A549 (cell line): ENCODE measurements at regions not wholly inside any gene's neighbourhood (a gene's known extent, or its start where the extent isn't known, plus 50 kb on each side); places are given as distances from the start of the nearest gene placed in this dataset.

ENCODE experiments used
- ATAC-seq, 2 experiments: fragments of 200-7000 bp in 1 of 2; fragments of >200 bp in 1 of 2; cut with Nextera tagmentation in 1 of 2; cut with Tn5 transposase in 1 of 2; 3 replicates each; pipeline versions ENCODE4 v1.8.0 to v1.9.1; 2018 to 2020; ENCODE audit warnings: mild to moderate bottlenecking in 1 of 2, moderate library complexity in 1 of 2
- CTCF ChIA-PET: fragments of 300-600 bp; sonication (Branson Sonifier 250); formaldehyde crosslinking; extraction: SDS; loops from one replicate; lab custom pipeline; 2021; ENCODE audit warnings: antibody characterized with exemption, inconsistent platforms; lab: Yijun Ruan, JAX
- POLR2A ChIA-PET: fragments of 350-600 bp; formaldehyde crosslinking; extraction: SDS; loops from one replicate; lab custom pipeline; 2021; ENCODE audit warnings: antibody characterized with exemption, inconsistent platforms; lab: Yijun Ruan, JAX
- DNase-seq, 2 experiments: peaks; one replicate each; pipeline versions ENCODE4 v3.0.0 to v3.0.0-alpha.2; 2011 to 2016; ENCODE audit warnings: low read depth in 1 of 2, low spot score in 1 of 2
- FAIRE-seq: peaks from 2 replicates; lab custom pipeline; 2011; peaks lifted over from hg19 to GRCh38; lab: Jason Lieb, UNC
- H3K27ac ChIP-seq, 2 experiments: fragments of >200 bp; sonication (Bioruptor Twin); formaldehyde crosslinking; 3 replicates each; pipeline ENCODE4 v1.5.1; 2016 to 2017
- H3K4me1 ChIP-seq: fragments of >200 bp; sonication (Bioruptor Twin); formaldehyde crosslinking; 3 replicates; pipeline ENCODE4 v1.6.1; 2016
- H3K4me2 ChIP-seq: fragments of >200 bp; sonication (Bioruptor Twin); formaldehyde crosslinking; 3 replicates; pipeline ENCODE4 v1.6.1; 2016
- H3K4me3 ChIP-seq: fragments of >200 bp; sonication (Bioruptor Twin); formaldehyde crosslinking; 3 replicates; pipeline ENCODE4 v1.5.1; 2016
- H3K9me3 ChIP-seq: fragments of >200 bp; sonication (Bioruptor Twin); formaldehyde crosslinking; 3 replicates; pipeline ENCODE4 v1.6.1; 2016
- ATOH8 ChIP-seq: fragments of 250-450 bp; sonication (Bioruptor Pico); IDR thresholded peaks from 2 replicates; pipeline ENCODE4 v1.5.0; 2020; ENCODE audit warnings: low read depth, mild to moderate bottlenecking, moderate library complexity
- CBX2 ChIP-seq: fragments of 200-600 bp; sonication (generic); IDR thresholded peaks from 2 replicates; pipeline ENCODE4 v1.6.1; 2016; ENCODE audit warnings: low read depth, mild to moderate bottlenecking, borderline replicate concordance
- CBX8 ChIP-seq: fragments of 200-600 bp; sonication (generic); IDR thresholded peaks from 2 replicates; pipeline ENCODE4 v1.6.1; 2016
- CHD2 ChIP-seq: fragments of 150-350 bp; IDR thresholded peaks from 2 replicates; pipeline ENCODE4 v1.6.1; 2014; ENCODE audit warnings: low read length; ENCODE audit not compliant: partially characterized antibody
- EHMT2 ChIP-seq: fragments of 200-600 bp; sonication (generic); IDR thresholded peaks from 2 replicates; pipeline ENCODE4 v1.6.1; 2016; ENCODE audit warnings: antibody characterized with exemption, low read depth, mild to moderate bottlenecking, moderate library complexity
- ESRRA ChIP-seq: fragments of 150-350 bp; IDR thresholded peaks from 2 replicates; pipeline ENCODE4 v1.6.1; 2014; ENCODE audit warnings: mild to moderate bottlenecking, low read length, borderline replicate concordance
- FOSB ChIP-seq: fragments of 250-450 bp; sonication (Bioruptor Pico); IDR thresholded peaks from 2 replicates; pipeline ENCODE4 v1.5.0; 2020; ENCODE audit warnings: mild to moderate bottlenecking, moderate library complexity
- FOXS1 ChIP-seq: fragments of 250-450 bp; sonication (Bioruptor Pico); IDR thresholded peaks from 2 replicates; pipeline ENCODE4 v1.5.0; 2020; ENCODE audit warnings: mild to moderate bottlenecking, moderate library complexity
- HES2 ChIP-seq: fragments of >200 bp; sonication (Bioruptor Twin); formaldehyde crosslinking; IDR thresholded peaks from 2 replicates; pipeline ENCODE4 v1.6.1; 2016
- HEYL ChIP-seq: fragments of 250-450 bp; sonication (Bioruptor Pico); IDR thresholded peaks from 2 replicates; pipeline ENCODE4 v1.8.0; 2021; ENCODE audit warnings: mild to moderate bottlenecking, moderate library complexity
- HOXA7 ChIP-seq: fragments of 250-450 bp; sonication (Bioruptor Pico); IDR thresholded peaks from 2 replicates; pipeline ENCODE4 v1.5.0; 2020; ENCODE audit warnings: mild to moderate bottlenecking, moderate library complexity
- KDM5A ChIP-seq: fragments of 200-600 bp; sonication (generic); IDR thresholded peaks from 2 replicates; pipeline ENCODE4 v1.6.1; 2016; ENCODE audit warnings: antibody characterized with exemption, mild to moderate bottlenecking
- MAFK ChIP-seq: fragments of 450-650 bp; IDR thresholded peaks from 2 replicates; pipeline ENCODE4 v1.6.1; 2014; ENCODE audit not compliant: partially characterized antibody
- MAZ ChIP-seq: fragments of 150-350 bp; IDR thresholded peaks from 2 replicates; pipeline ENCODE4 v1.6.1; 2014; ENCODE audit warnings: antibody characterized with exemption, low read depth, low read length, borderline replicate concordance
- NFE2L2 ChIP-seq: fragments of 150-350 bp; conservative IDR thresholded peaks from 2 replicates; pipeline ENCODE4 v1.6.1; 2014; ENCODE audit warnings: low read length
- NPAS2 ChIP-seq: fragments of 250-450 bp; sonication (Bioruptor Pico); IDR thresholded peaks from 2 replicates; pipeline ENCODE4 v1.8.0; 2022; ENCODE audit warnings: mild to moderate bottlenecking, moderate library complexity, borderline replicate concordance
- NR3C1 ChIP-seq: fragments of >200 bp; sonication (Bioruptor Twin); formaldehyde crosslinking; IDR thresholded peaks from 3 replicates; pipeline ENCODE4 v1.6.1; 2017
- RAD21 ChIP-seq, 2 experiments: fragments of >200 bp in 1 of 2; sonication (Bioruptor Twin) in 1 of 2; formaldehyde crosslinking in 1 of 2; IDR thresholded peaks in 1 of 2; conservative IDR thresholded peaks in 1 of 2; 2 replicates in 1 of 2; 3 replicates in 1 of 2; pipeline ENCODE4 v1.6.1; 2012 to 2018; ENCODE audit warnings: inconsistent platforms in 1 of 2
- RARB ChIP-seq: fragments of 250-450 bp; sonication (Bioruptor Pico); IDR thresholded peaks from 2 replicates; pipeline ENCODE4 v1.8.0; 2021; ENCODE audit warnings: mild to moderate bottlenecking, moderate library complexity
- RCOR1 ChIP-seq: fragments of 150-350 bp; IDR thresholded peaks from 2 replicates; pipeline ENCODE4 v1.6.1; 2014; ENCODE audit warnings: antibody characterized with exemption, low read length, low read depth
- RFX5 ChIP-seq: fragments of 450-650 bp; IDR thresholded peaks from 2 replicates; pipeline ENCODE4 v1.7.1; 2014; ENCODE audit warnings: antibody characterized with exemption, mild to moderate bottlenecking, moderate library complexity
- SREBF2 ChIP-seq: fragments of 450-650 bp; IDR thresholded peaks from 2 replicates; pipeline ENCODE4 v1.6.1; 2014; ENCODE audit warnings: mild to moderate bottlenecking, moderate library complexity
- ZC3H11A ChIP-seq: fragments of 450-650 bp; IDR thresholded peaks from 2 replicates; pipeline ENCODE4 v1.6.1; 2014; ENCODE audit warnings: antibody characterized with exemption, mild to moderate bottlenecking
- ZSCAN20 ChIP-seq: fragments of 250-450 bp; sonication (Bioruptor Pico); IDR thresholded peaks from 2 replicates; pipeline ENCODE4 v1.8.0; 2022; ENCODE audit warnings: mild to moderate bottlenecking, moderate library complexity
- WGBS: methylation state at CpG from one replicate; pipeline ENCODE4 v1.1.6; 2017; ENCODE audit errors: missing lambda C conversion rate; 5-methylcytosine and 5-hydroxymethylcytosine counted together
- TF ChIP-seq, protein P1 (sequence below): fragments of 250-450 bp; sonication (Bioruptor Pico); IDR thresholded peaks from 2 replicates; pipeline ENCODE4 v1.5.0; 2021; ENCODE audit warnings: mild to moderate bottlenecking, moderate library complexity, borderline replicate concordance

- FAIRE-seq (no peak), DNase-seq (no peak), ATAC-seq (no peak)
- Histone ChIP-seq H3K27ac (no peak overlapping the region), H3K4me2 (no peak overlapping the region), H3K4me3 (no peak overlapping the region), H3K9me3 (no peaks in the 10 kb centered on the region), H3K4me1 (peaks cover 15% of the 10 kb centered on the region)
- TF ChIP-seq HOXA7 (CRISPR knock-in tag) (no peak), HEYL (no peak), EHMT2 (no peak), NFE2L2 (no peak), ZC3H11A (no peak), ZSCAN20 (CRISPR knock-in tag) (no peak), NPAS2 (no peak), FOXS1 (CRISPR knock-in tag) (no peak), RFX5 (no peak), ESRRA (no peak)
- ChIA-PET CTCF (no interaction called here), POLR2A (no interaction called here)
- 73% methylated on average over 12 of the region's 13 CpGs for WGBS
Measured at GRCh38 chr21:38903690-38904139, 98.0 kb downstream of the ETS2 start.

- no peak for FAIRE-seq
- H3K4me1 ChIP-seq: peaks cover 14% of the 10 kb centered on the region
- no peak overlapping the region for H3K27ac ChIP-seq
- CTCF ChIA-PET: no interaction called here
- TF ChIP-seq RAD21 (conservative IDR thresholded peaks at IDR 0.05 in 1 of 2, IDR thresholded peaks at IDR 0.05 in 1 of 2) (no peak), ATOH8 (CRISPR knock-in tag) (no peak), FOXS1 (CRISPR knock-in tag) (no peak), MAFK (no peak), KDM5A (no peak), RARB (CRISPR knock-in tag) (no peak), CHD2 (no peak), ZC3H11A (no peak), FOSB (CRISPR knock-in tag) (no peak), HES2 (no peak), NR3C1 (no peak), RCOR1 (no peak), CBX2 (no peak), CBX8 (no peak), SREBF2 (no peak), MAZ (no peak)
- TF ChIP-seq, protein P1, sequence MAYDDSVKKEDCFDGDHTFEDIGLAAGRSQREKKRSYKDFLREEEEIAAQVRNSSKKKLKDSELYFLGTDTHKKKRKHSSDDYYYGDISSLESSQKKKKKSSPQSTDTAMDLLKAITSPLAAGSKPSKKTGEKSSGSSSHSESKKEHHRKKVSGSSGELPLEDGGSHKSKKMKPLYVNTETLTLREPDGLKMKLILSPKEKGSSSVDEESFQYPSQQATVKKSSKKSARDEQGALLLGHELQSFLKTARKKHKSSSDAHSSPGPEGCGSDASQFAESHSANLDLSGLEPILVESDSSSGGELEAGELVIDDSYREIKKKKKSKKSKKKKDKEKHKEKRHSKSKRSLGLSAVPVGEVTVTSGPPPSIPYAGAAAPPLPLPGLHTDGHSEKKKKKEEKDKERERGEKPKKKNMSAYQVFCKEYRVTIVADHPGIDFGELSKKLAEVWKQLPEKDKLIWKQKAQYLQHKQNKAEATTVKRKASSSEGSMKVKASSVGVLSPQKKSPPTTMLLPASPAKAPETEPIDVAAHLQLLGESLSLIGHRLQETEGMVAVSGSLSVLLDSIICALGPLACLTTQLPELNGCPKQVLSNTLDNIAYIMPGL (CRISPR knock-in tag): no peak
- DNase-seq: no peak
- H3K4me2 ChIP-seq: no peak overlapping the region
- POLR2A ChIA-PET: no interaction called here
- H3K4me3 ChIP-seq: no peak overlapping the region
- ATAC-seq: no peak
- no peaks in the 10 kb centered on the region for H3K9me3 ChIP-seq
- WGBS: 79% methylated on average over 9 of the region's 9 CpGs
Measured at GRCh38 chr21:38902608-38903445, 97.1 kb downstream of the ETS2 start.
